Esophagus squamous epithelium (tissue), 4 donors: ENCODE measurements at regions not wholly inside any gene's neighbourhood (a gene's known extent, or its start where the extent isn't known, plus 50 kb on each side); places are given as distances from the start of the nearest gene placed in this dataset.

ENCODE experiments used
- CTCF ChIP-seq, 6 experiments: fragments of 450-650 bp in 4 of 6; fragments of 200-600 bp in 2 of 6; sonication (generic) in 2 of 6; IDR thresholded peaks; one replicate each; pipeline ENCODE4 v1.5.1; 2016 to 2019; ENCODE audit warnings: antibody characterized with exemption in 6 of 6, mild to moderate bottlenecking in 4 of 6, moderate library complexity in 4 of 6
- POLR2A ChIP-seq, 4 donors: fragments of 450-650 bp; IDR thresholded peaks; one replicate each; pipeline ENCODE4 v1.6.1; 2017; ENCODE audit warnings: antibody characterized with exemption in 4 of 4, mild to moderate bottlenecking in 4 of 4, moderate library complexity in 3 of 4

- no peak for TF ChIP-seq POLR2A (IDR thresholded peaks at IDR 0.05)
- no peak for TF ChIP-seq CTCF (IDR thresholded peaks at IDR 0.05)
Measured at GRCh38 chr2:234841321-234842015, 110.3 kb upstream of the SH3BP4 start.
